Eye (tissue), 1 donor: ENCODE measurements at regions not wholly inside any gene's neighbourhood (a gene's known extent, or its start where the extent isn't known, plus 50 kb on each side); places are given as distances from the start of the nearest gene placed in this dataset.
A peak's percentile ranks its signal among the peaks of the same experiment; 100 is the strongest.

Experiments used
- DNase-seq: peaks from one replicate; pipeline ENCODE4 v3.0.0-alpha.2; 2015

DNA sequence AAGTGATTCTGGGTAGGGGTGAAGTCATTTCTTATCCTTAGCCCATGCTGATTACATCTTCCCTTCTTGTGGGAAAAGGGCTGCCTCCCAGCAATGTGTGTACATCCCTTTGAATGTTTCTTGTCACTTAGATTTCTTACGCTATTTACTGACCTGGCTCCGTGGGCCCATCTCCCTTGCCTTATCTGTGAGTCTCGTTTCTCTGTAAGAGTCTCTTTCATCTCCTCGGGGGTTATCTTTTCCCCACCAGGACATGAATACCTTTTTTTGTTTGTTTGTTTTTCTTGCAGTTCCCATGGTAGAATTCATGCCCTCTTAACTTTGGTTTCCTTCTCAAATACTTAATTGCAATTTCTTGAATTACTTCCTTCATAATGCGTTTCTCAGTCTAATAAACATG is 107.7 kb downstream of the BAMBI start:
- DNase-seq, result no peak

DNA sequence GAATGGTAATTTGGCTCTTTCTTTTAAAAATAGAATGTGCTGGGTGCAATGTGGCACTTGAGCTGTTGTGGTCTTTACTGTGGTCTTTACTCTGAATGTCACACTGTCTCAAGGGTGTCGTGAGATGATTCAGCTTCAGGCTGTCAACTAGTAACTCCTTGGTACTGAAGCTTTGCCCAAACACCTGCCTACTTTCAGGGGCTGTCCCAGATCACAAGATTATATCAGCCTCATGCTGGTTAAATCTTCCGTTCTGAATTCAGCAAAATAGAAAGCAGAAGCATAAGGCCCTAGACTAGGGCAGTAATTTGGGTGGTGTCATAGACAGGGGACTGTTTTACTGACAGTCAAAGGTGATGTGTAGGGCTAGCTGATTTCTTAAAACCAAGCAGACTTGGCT is 110.9 kb downstream of the BAMBI start:
- DNase-seq, result no peak

DNA sequence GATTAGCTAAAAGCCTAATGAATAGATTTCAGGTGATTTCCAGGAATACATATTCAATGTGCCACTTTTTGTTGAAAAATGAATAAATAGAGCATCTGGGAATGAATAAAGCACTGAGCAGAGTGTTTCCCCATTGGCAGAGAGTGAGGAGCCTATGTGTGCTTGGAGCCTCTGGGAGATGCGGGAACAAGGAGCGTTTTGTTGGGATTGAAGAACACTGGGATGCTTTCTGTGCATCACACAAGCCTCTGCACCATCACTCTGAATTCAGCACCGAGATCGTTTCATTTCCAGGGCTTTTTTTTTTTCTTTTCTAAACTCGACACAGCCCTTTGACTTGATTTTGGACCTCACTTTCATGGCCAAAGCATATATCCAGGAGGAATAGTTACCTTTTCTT is 111.4 kb downstream of the BAMBI start:
- no peak for DNase-seq

DNA sequence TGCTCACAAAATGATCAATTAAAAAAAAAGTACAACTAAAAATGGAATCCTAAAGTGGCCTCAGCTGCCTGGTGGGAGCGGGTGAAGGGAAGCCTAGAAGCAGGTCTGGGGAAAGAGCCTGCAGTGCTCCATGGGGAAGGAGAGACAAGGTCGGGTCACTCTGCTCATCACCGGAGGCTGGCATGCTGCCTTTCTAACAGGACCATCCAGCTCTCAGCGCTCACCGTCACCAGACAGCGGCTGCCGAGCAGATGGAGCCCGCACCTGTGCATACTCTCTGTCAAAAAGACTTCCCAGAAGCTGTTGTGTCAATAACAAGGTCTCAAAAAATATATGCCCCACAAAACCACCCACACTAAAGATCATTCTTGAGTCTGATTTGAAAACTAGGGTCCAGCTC is 112.8 kb downstream of the BAMBI start:
- no peak for DNase-seq

DNA sequence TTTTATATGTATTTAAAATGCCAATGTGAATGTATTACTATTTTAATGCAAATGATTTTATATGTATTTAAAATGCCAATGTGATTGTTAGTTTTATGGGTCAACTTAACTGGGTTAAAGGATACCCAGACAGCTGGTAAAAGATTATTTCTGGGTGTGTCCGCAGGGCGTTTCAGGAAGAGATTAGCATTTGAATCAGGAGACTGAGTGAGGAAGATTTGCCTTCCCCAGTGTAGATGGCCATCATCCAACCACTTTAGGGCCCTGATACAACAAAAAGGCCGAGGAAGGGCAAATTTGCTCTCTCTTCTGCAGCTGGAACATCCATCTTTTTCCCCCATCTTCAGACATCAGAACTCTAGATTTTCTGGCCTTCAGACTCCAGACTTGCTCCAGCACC is 116.2 kb downstream of the BAMBI start:
- DNase-seq, result no peak

DNA sequence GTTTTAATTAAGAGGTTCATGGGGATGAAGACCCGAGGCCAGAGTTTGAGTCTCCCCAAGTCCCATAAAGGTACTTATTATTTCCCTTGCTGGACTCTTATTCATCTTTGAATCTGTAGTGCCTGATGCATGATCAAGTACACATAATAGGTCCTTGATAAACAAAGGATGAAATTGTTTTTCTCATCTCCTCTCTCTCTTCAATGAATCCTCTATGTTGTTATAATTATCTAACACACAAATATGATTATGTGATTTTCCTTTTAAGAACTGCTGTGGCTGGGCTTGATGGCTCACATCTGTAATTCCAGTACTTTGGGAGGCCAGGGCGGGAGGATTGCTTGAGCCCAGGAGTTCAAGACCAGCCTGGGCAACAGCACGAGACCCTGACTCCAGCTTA is 117.7 kb downstream of the BAMBI start:
- DNase-seq, result no peak

DNA sequence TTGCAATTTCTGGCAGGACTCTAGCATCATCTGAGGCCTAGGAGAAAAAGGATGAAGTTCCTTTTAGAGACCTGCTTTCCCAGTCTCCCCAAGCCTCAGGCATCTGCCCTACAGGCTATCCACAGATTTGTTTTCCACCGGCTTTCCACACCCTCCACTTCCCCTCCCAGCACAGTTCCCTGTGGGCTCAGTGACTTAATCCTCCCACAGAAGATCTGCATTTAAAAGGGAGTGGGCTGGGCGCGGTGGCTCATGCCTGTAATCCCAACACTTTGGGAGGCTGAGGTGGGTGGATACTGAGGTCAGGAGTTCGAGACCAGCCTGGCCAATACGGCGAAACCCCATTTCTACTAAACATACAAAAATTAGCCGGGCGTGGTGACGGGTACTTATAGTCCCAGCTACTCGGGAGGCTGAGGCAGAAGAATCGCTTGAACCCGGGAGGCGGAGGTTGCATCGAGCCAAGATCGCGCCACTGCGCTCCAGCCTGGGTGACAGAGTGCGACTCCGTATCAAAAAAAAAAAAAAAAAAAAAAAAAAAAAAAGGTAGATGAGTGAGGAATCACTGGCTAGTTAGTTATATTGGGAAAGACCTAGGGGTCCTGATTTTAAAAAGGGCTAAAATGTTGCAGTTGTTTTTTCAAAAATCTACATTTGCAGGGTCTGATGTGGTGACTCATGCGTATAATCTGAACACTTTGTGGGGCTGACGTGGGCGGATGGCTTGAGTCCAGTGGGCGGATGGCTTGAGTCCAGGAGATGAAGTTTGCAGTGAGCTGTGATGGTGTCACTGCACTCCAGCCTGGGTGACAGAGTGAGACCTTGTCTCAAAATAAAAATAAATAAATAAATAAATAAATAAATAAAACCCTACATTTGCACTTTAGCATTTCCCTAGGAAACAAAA is 119.5 kb downstream of the BAMBI start:
- DNase-seq, result no peak

DNA sequence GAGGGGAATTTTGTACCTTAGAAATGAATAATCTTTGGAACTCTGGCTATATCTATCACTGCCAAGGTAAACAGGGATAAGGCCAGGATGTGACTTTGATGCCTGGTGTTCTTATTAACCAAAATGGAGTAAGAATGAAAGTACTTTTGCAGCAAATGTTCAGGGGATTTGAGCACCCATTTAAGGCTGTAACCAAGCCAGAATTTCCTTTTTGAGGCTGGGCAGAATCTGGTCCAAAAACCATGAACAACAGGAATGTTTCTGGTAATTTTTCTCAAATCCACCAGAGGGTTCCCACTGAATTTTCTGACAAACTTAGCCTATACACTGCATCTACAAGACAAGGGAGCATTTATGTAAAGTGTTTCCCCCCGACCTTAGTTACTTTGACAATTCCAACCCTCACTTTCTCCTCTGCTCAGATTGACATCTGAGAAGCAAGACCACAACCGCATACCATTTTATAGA is 120.6 kb downstream of the BAMBI start:
- no peak for DNase-seq

DNA sequence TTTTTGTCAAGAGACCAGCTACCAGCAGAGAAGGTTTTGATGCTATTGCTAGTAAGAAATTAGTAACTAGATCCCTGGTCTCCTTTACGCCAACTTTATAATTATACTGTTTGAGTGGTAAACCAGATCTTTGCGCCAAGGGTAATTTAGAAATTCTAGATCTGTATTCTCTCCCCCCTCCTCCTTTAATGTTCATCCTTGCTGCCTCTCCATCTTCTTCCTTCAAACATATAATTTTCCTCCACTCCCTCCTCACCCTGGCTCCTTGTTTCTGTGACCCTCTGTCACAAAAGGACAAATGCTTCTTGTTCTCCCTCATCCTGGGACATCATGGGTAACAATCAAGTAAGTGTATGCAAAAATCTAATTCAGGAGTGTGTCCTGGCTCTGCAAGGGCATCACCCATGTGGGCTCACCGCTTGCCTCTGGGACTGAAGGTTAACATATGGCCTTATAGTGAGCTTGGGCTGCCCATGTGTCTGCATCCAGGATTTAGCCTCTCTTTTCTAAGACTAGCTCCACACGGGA is 121.2 kb downstream of the BAMBI start:
- DNase-seq, result no peak

DNA sequence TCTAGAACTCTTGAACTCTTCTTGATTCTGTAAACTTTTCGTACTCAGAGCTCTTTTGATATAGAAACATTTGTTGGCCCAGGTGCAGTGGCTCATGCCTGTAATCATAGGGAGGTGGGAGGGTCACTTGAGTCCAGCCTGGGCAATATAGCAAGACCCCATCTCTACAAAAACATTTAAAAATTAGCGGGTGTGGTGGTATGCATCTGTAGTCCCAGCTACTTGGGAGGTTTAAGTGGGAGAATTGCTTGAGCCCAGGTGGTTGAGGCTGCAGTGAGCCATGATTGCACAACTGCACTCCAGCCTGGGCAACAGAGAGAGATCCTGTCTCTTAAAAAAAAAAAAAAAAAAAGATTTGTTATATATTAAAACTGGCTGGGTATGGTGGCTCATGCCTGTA is 121.6 kb downstream of the BAMBI start:
- DNase-seq, result no peak

DNA sequence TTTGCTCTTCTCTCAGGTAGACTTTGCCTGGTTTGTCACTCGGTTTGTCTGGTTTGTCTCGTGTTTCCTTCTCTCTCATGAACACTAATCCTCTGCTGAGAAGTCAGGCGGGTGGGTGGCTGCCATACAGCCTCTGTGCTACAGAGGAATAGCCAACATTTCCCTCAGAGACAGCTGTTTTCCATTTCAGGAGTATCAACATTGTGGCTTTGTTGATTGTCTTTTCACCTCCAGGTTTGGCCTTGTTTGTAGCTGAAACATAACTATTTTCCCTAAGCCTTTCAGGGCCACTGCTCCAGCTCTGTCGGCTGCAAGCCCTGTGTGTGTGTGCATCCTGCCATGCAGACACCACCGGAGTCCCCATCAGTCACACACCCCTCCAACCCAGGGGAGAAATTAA is 122.8 kb downstream of the BAMBI start:
- no peak for DNase-seq

DNA sequence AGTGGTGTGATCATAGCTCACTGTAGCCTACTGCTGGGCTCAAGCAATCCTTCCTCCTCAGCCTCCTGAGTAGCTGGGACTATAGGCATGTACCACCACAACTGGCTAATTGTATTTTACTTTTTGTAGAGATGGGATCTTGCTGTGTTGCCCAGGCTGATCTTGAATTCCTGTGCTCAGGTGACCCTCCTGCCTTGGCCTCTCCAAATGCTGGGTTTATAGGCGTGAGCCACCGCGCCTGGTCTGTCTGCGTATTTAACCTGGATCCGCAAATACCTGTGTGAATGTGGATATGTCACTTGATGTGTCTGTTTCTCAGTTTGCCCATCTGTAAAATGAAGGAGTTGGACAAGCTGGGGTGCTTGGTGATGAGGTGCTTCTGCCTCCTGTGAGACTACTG is 123.9 kb downstream of the BAMBI start:
- no peak for DNase-seq

DNA sequence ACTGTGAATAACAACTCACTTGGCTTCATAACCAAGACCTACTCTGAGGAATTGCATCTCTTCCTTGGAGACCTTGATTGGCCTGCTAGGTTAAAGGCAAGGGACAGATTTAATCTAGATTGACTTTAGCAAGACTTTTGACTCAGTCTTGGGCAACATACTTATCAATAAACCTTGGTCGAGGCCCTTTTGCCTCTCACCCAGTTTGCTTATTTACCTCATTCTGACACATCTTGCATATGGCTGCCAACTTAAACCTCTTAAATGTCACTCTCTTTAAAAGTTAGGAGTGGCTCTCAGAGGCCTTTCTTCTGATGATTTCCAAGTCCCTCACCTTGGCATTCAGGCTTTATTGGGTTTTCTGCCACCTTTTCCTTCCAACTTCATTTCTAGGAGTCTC is 124.5 kb downstream of the BAMBI start:
- no peak for DNase-seq

DNA sequence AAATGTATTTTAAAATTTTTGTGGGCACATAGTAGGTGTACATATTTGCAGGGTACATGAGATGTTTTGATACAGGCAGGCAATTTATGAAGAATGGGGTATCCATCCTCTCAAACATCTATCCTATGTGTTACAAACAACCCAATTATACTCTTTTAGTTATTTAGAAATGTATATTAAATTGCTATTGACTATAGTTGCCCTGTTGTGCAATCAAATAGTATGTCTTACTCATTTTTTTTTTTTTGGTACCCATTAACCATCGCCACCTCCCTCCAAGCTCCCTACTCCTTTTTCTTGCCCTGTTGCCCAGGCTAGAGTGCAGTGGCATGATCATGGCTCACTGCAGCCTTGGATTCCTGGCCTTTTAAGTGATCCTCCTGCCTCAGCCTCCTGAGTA is 128.1 kb downstream of the BAMBI start:
- no peak for DNase-seq

DNA sequence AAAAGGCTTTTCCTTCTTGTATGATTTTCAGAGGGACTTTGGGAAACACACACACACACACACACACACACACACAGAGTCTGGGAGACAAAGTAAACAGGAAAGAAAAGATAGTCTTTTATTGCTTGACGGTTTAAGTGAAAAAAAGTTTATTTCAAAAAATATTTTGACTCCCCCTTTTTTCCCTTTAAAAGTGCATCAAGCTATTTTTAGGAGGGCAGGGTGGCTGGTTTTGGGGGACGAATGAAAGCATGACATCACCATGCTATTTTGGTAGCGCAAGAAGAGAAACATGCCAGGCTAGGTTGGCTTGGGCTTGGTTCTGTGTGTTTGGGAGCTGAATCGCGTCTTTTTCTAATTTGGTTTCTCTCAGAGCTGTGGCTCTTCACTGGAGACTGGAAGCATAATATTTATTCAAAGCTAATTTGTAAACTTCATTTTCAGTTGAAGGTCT is 129.2 kb downstream of the BAMBI start:
- no peak for DNase-seq

DNA sequence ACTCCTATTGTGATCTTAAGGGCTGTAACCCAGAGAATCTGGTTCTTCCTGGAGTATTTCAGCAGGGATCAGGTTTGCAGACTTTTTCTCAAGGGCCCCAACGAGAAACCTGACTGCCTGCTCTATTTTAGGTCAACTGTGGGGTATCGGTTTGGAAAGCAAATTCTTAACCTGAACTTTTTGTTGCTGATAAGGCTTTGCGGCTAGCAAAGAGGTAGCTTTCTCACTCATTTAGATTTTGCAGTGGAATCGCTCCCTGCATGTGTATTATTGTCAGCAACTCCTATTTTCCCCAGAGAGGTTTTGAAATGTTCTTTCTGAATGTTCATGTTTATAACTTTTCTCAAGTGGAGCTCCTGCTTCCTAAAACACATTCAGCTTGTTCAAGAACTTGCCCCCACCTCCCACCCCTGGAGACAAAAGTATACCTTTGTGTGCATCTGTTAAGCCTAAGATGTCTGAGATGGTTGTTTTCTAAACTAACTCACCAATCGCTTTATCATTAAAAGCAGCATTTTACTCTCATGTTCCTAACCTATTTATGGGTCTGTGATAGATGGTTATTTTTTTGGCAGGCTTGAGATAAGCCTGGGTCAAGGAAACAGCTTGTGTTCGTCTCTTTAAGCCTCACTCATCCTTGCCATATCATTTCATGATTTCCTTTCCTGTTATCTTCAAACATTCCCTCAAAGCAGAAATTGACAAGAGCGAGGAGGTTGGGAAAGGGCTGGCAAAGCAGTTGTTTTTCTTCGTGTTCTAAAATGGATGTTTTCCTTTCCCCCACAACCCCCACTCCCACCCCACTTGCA is 129.8 kb downstream of the BAMBI start:
- DNase-seq, result no peak

DNA sequence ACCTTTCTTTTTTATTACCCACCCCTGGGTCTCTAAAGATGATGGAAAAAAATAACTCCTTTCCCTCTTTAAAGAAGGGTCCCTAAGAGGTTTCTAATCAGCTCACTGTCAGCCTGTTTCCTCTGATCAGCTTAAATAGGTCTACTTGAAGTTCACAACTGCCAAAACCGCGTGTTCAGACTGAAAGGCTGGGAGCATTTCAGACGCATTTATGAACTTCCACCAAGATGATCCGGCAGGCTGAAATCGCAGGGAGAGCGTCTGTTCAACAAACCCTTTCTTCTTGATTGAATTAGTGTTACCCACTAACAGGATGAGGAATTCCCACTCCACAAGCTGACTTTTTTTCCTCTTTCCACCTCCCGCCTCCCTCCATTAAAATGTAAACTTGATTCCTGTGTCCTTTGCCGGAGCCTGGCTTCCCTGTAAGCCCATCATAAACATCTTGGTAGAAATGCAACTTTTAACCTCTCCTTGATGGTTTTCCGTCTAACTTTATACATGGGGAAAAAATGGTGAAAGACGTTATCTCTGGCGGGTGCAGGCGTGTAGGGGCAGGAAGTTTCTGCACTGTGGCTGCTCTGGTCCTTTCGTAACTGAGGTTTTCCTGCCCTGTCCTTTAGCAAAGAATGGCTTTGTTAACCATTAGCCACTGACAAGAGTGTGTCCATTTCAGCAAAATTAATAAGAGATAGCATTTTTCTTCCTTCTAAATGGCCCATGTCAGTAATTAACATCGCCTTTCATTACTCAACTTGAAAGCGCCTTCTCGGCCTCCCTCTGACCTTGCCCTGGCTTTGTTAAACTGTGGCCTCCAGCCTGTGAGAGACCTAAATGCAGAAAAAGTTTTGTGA is 130.7 kb downstream of the BAMBI start:
- peak; percentile 81 for DNase-seq

DNA sequence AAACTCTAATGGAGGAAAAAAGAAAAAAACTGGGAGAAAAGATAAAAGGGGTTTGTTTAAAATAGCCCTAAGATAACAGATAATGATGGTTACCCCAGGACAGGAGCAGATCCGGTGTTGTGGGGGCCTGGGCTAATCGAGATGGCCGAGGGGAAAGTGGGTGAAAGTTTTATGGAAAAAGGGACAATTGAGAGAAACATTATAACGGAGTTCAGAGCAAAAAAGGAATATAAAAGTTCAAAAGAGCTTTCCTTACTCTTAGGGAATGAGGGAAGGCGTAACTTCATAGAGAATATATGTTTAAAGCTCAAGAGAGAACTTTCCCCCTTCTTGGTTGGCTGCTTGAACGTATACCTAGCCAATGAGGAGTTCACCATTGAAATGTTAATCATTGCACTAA is 131.4 kb downstream of the BAMBI start:
- no peak for DNase-seq

DNA sequence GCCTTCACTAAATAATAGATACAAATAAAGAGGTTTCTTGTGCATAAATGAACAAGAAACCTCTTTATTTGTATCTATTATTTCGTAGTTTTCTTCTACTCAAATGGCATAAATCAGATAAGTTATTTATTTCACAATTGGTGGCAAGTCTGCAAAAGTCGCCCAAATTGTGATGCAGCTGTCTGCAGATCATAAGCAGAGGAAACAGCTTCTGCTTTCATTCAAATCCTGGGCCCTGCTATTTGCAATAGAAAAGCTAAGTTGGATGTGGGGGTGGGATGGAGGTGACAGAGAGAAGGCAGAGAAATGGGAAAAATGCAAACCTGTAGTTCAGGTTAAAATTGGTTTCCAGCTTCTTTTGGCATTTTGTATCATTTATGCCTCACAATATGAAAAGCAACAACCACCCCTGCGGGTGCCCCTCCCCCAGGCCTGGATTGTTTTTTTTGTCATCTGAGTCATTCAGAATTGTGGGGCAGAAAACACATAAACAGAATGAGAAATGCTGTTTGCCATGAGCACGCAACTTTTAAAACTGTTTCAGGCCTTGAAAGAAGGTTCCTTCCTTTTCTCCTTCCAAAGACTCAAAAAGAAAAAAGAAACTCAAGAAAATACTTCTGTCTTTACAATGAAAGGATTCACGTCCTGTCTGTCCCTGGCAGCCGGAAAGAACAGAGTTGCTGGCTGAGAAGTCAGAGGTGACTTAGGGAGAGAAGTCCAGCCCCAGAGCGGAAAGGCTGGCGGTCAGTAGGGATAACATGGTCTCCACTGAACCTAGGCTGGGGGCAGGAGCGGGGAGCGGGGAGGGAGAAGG is 132.9 kb downstream of the BAMBI start:
- no peak for DNase-seq

DNA sequence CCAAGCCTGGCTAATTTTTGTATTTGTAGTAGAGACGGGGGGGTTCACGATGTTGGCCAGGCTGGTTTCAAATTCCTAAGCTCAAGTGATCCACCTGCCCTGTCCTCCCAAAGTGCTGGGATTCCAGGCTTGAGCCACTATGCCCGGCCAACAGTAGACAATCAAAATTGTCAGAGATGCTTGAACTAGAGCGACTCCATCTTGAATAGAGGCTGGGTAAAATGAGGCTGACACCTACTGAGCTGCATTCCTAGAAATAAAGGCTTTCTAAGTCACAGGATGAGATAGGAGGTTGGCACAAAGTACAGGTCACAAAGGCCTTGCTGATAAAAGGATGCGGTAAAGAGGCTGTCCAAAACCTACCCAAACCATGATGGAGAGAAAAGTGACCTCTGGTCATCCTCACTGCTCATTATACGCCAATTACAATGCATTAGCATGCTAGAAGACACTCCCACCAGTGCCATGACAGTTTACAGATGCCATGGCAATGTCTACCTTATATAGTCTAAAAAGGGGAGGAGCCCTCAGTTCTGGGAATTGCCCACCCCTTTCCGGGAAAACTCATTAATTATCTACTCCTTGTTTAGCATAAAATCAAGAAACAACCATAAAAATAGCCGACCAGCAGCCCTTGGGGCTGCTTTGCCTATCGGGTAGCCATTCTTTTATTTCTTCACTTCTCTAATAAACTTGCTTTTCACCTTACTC is 134.5 kb downstream of the BAMBI start:
- DNase-seq, result no peak
